Stimulated activated CD4-positive, alpha-beta T cell treated with anti-CD3 and anti-CD28 coated beads, Interleukin-4, amount 100 ng/mL, for 24 hours (primary cell): ENCODE measurements at regions not wholly inside any gene's neighbourhood (a gene's known extent, or its start where the extent isn't known, plus 50 kb on each side); places are given as distances from the start of the nearest gene placed in this dataset.
"Not testable (repeated sequence)": the region's sequence is repeated elsewhere in the genome, so short reads cannot be mapped to it uniquely, and the experiment has no call there.

Experiments used
- DNase-seq: peaks from one replicate; pipeline ENCODE4 v3.0.0-alpha.2; 2020

GRCh38 chr5:148744380-148744779 lies 82.0 kb upstream of the ADRB2 start:
- DNase-seq, result not testable (repeated sequence)

- no peak for DNase-seq
Observed at GRCh38 chr5:148746826-148747535, 79.4 kb upstream of the ADRB2 start.

- DNase-seq, result no peak
Observed at GRCh38 chr5:148747536-148747906, 78.9 kb upstream of the ADRB2 start.

GRCh38 chr5:148748702-148749392 lies 77.6 kb upstream of the ADRB2 start:
- no peak for DNase-seq

GRCh38 chr5:148750614-148751013 lies 75.8 kb upstream of the ADRB2 start:
- no peak for DNase-seq

GRCh38 chr5:148751025-148751424 lies 75.4 kb upstream of the ADRB2 start:
- DNase-seq, result no peak

GRCh38 chr5:148752375-148752774 lies 74.0 kb upstream of the ADRB2 start:
- DNase-seq, result not testable (repeated sequence)

GRCh38 chr5:148759101-148759500 lies 67.3 kb upstream of the ADRB2 start:
- no peak for DNase-seq

GRCh38 chr5:148760945-148761638 lies 65.3 kb upstream of the ADRB2 start:
- DNase-seq, result no peak

- no peak for DNase-seq
Observed at GRCh38 chr5:148763996-148764395, 62.4 kb upstream of the ADRB2 start.

- no peak for DNase-seq
Observed at GRCh38 chr5:148765061-148765460, 61.4 kb upstream of the ADRB2 start.

GRCh38 chr5:148768806-148769415 lies 57.5 kb upstream of the ADRB2 start:
- no peak for DNase-seq

- DNase-seq, result no peak
Observed at GRCh38 chr5:148769941-148770340, 56.5 kb upstream of the ADRB2 start.

GRCh38 chr5:148774313-148774712 lies 52.1 kb upstream of the ADRB2 start:
- no peak for DNase-seq

GRCh38 chr5:148776261-148776660 lies 50.1 kb upstream of the ADRB2 start:
- DNase-seq, result no peak
